K562 (cell line): ENCODE measurements at regions not wholly inside any gene's neighbourhood (a gene's known extent, or its start where the extent isn't known, plus 50 kb on each side); places are given as distances from the start of the nearest gene placed in this dataset.

Experiments used
- ATAC-seq: fragments of 200-7000 bp; cut with Tn5 transposase; 3 replicates; pipeline ENCODE4 v1.9.1; 2020; ENCODE audit warnings: moderate library complexity
- BruUV-seq: library from RNA; stranded (reverse); fragments of 400-500 nt; replicated peaks from 2 replicates; lab custom pipeline; 2021; lab: Mats Ljungman, UMichigan
- CTCF ChIA-PET: fragments of 300-600 bp; formaldehyde crosslinking; extraction: SDS; loops from one replicate; lab custom pipeline; 2021; ENCODE audit warnings: low intra/inter-chr PET ratio; lab: Yijun Ruan, JAX
- POLR2A ChIA-PET: fragments of 300-600, 350-650 bp; sonication (Branson Sonifier 250); formaldehyde crosslinking; extraction: SDS; loops from one replicate; lab custom pipeline; 2021; ENCODE audit warnings: antibody characterized with exemption, inconsistent platforms; lab: Yijun Ruan, JAX
- DNase-seq, 4 experiments: peaks; one replicate each; pipeline versions ENCODE4 v3.0.0 to v3.0.0-alpha.2; 2011 to 2018; ENCODE audit warnings: low spot score in 3 of 4, mixed read lengths in 3 of 4; ENCODE audit errors: extremely low read depth in 1 of 4
- FAIRE-seq: peaks from 2 replicates; lab custom pipeline; 2011; peaks lifted over from hg19 to GRCh38; lab: Jason Lieb, UNC
- H2AFZ ChIP-seq: 2 replicates; pipeline ENCODE4 v1.6.0; 2011; ENCODE audit warnings: low read depth, low read length, control low read depth, inconsistent platforms
- H3K27ac ChIP-seq: fragments of 200-600 bp; 3 replicates; pipeline ENCODE4 v1.8.0; 2011; ENCODE audit warnings: low read depth, mild to moderate bottlenecking, control low read depth, inconsistent platforms, low read length, moderate library complexity, mixed read lengths; ENCODE audit errors: extremely low read depth
- H3K27me3 ChIP-seq, 2 experiments: fragments of 300-600 bp in 1 of 2; 2 replicates in 1 of 2; 3 replicates in 1 of 2; pipeline versions ENCODE4 v1.6.0 to v1.8.0; 2011; ENCODE audit warnings: inconsistent platforms in 2 of 2, low read length in 2 of 2, mild to moderate bottlenecking in 1 of 2, mixed read lengths in 1 of 2, moderate library complexity in 1 of 2; ENCODE audit not compliant: control insufficient read depth in 2 of 2, insufficient read depth in 2 of 2
- H3K36me3 ChIP-seq: fragments of 300-600 bp; 3 replicates; pipeline ENCODE4 v1.8.0; 2011; ENCODE audit warnings: mild to moderate bottlenecking, low read length, inconsistent platforms; ENCODE audit not compliant: control insufficient read depth, insufficient read depth
- H3K4me1 ChIP-seq, 2 experiments: fragments of 200-600 bp in 1 of 2; replicated peaks in 1 of 2; 2 replicates in 1 of 2; 3 replicates in 1 of 2; pipeline versions ENCODE4 v1.5.1 to v1.8.0; 2011; ENCODE audit warnings: inconsistent platforms in 2 of 2, low read length in 2 of 2, mild to moderate bottlenecking in 1 of 2, mixed read lengths in 1 of 2, moderate library complexity in 1 of 2; ENCODE audit not compliant: control insufficient read depth in 2 of 2, insufficient read depth in 2 of 2
- H3K4me2 ChIP-seq: 2 replicates; pipeline ENCODE4 v1.6.1; 2011; ENCODE audit warnings: low read length, control low read depth, inconsistent platforms, mixed read lengths; ENCODE audit not compliant: insufficient read depth
- H3K4me3 ChIP-seq: fragments of 200-600 bp; sonication (generic), shearing (Covaris generic); 2 replicates; pipeline ENCODE4 v1.5.1; 2016; ENCODE audit warnings: control low read depth, inconsistent platforms
- H3K79me2 ChIP-seq: fragments of 200-600 bp; 3 replicates; pipeline ENCODE4 v1.8.0; 2011; ENCODE audit warnings: low read length, inconsistent platforms; ENCODE audit not compliant: control insufficient read depth, insufficient read depth
- H3K9ac ChIP-seq, 2 experiments: 2 replicates each; pipeline versions ENCODE4 v1.6.0 to v1.6.1; 2011; ENCODE audit warnings: low read depth in 2 of 2, low read length in 2 of 2, control low read depth in 1 of 2, inconsistent platforms in 1 of 2, mild to moderate bottlenecking in 1 of 2, mixed read lengths in 1 of 2; ENCODE audit not compliant: insufficient read depth in 1 of 2
- H3K9me1 ChIP-seq: one replicate; pipeline ENCODE4 v1.6.0; 2011; ENCODE audit warnings: inconsistent platforms, mild to moderate bottlenecking, low read length, moderate library complexity; ENCODE audit not compliant: control insufficient read depth, insufficient read depth
- H3K9me3 ChIP-seq: replicated peaks from 2 replicates; pipeline ENCODE4 v1.5.1; 2011; ENCODE audit warnings: low read depth, low read length, inconsistent platforms; ENCODE audit not compliant: control insufficient read depth, insufficient read depth
- H4K20me1 ChIP-seq: replicated peaks from 2 replicates; pipeline ENCODE4 v1.6.1; 2011; ENCODE audit warnings: low read length, inconsistent platforms, mixed read lengths; ENCODE audit not compliant: control insufficient read depth, insufficient read depth
- GTF2B ChIP-seq: IDR thresholded peaks from 2 replicates; pipeline ENCODE4 v1.6.1; 2011; ENCODE audit not compliant: insufficient read length; ENCODE audit errors: extremely low read depth
- HMG20A ChIP-seq: fragments of 450-650 bp; formaldehyde crosslinking; conservative IDR thresholded peaks from 2 replicates; pipeline ENCODE4 v1.4.0; 2020; ENCODE audit warnings: mild to moderate bottlenecking, mixed read lengths
- NCOA2 ChIP-seq, 2 experiments: fragments of 450-650 bp; IDR thresholded peaks; 2 replicates each; pipeline ENCODE4 v1.6.1; 2018; ENCODE audit warnings: mild to moderate bottlenecking in 2 of 2, moderate library complexity in 1 of 2; ENCODE audit not compliant: partially characterized antibody in 2 of 2
- NFXL1 ChIP-seq: fragments of 450-650 bp; formaldehyde crosslinking; IDR thresholded peaks from 2 replicates; pipeline ENCODE4 v1.4.0; 2021; ENCODE audit warnings: mild to moderate bottlenecking
- TAF1 ChIP-seq: IDR thresholded peaks from 2 replicates; pipeline ENCODE4 v1.6.1; 2011; ENCODE audit warnings: mild to moderate bottlenecking, low read length, moderate library complexity; ENCODE audit not compliant: insufficient read depth, control insufficient read depth, severe bottlenecking; ENCODE audit errors: extremely low read depth
- TARDBP ChIP-seq: fragments of 450-650 bp; IDR thresholded peaks from 2 replicates; pipeline ENCODE4 v1.6.1; 2016
- XRCC3 ChIP-seq: fragments of 450-650 bp; IDR thresholded peaks from 2 replicates; pipeline ENCODE4 v1.6.1; 2017; ENCODE audit warnings: mild to moderate bottlenecking, moderate library complexity
- ZNF407 ChIP-seq: fragments of 450-650 bp; IDR thresholded peaks from 2 replicates; pipeline ENCODE4 v1.6.1; 2016; ENCODE audit warnings: low read depth
- WGBS: fragments of 100-300 bp; shearing (Covaris generic); methylation state at CpG from one replicate; pipeline ENCODE4 v1.1.6; 2016; ENCODE audit warnings: low coverage, mixed read lengths; ENCODE audit not compliant: insufficient coverage; ENCODE audit errors: missing lambda C conversion rate; 5-methylcytosine and 5-hydroxymethylcytosine counted together
- in situ Hi-C: fragments of 300-500 bp; cut with MboI; formaldehyde crosslinking; loops from 4 replicates; pipeline ENCODE4 v1.15.0; 2018; ENCODE audit warnings: inconsistent platforms, mixed read lengths
- intact Hi-C: fragments of 100-400 bp; cut with micrococcal nuclease; formaldehyde crosslinking; loops from 2 replicates; pipeline ENCODE4 v1.14.2; 2022

- WGBS = 0% methylated on average over 8 of the region's 8 CpGs
- no peak overlapping the region for H3K4me3 ChIP-seq
- H3K4me1 ChIP-seq = no peaks in the 10 kb centered on the region
- ATAC-seq = no peak
- 0 out of 2 replicates have a peak, but pooled peaks cover 10% of the 10 kb centered on the region for H4K20me1 ChIP-seq
- ChIA-PET POLR2A (no interaction called here), CTCF (no interaction called here)
- BruUV-seq = no TSS peak
- TF ChIP-seq ZNF407 = no peak
- no peak for TF ChIP-seq GTF2B
- TF ChIP-seq NCOA2 (IDR thresholded peaks at IDR 0.05; ENCODE audit: partially characterized antibody in 2 of 2) = no peak
- TF ChIP-seq XRCC3 = no peak
- no peak for TF ChIP-seq TAF1
- TF ChIP-seq NFXL1 (CRISPR knock-in tag) = no peak
- no peak for TF ChIP-seq HMG20A (CRISPR knock-in tag)
- no peak for TF ChIP-seq TARDBP
- no peaks in the 10 kb centered on the region for H3K79me2 ChIP-seq
- H3K9ac ChIP-seq = no peak overlapping the region
- H3K9me3 ChIP-seq = no peaks in the 10 kb centered on the region
- no peak overlapping the region for H2AFZ ChIP-seq
- FAIRE-seq = no peak
- in situ Hi-C loops = no loop called here
- no peak overlapping the region for H3K27ac ChIP-seq
- H3K9me1 ChIP-seq = no peaks in the 10 kb centered on the region
- no peak overlapping the region for H3K4me2 ChIP-seq
- H3K27me3 ChIP-seq = peaks cover 19 to 40% of the 10 kb centered on the region in 2 experiments; a peak in 4 of 5 replicates
- intact Hi-C loops = no loop called here
- no peaks in the 10 kb centered on the region for H3K36me3 ChIP-seq
- no peak for DNase-seq
Measured at GRCh38 chr20:58131551-58132142, 96.8 kb downstream of the ANKRD60 start.
